ENCODE measurements at regions not wholly inside any gene's neighbourhood (a gene's known extent, or its start where the extent isn't known, plus 50 kb on each side); places are given as distances from the start of the nearest gene placed in this dataset.

DNA sequence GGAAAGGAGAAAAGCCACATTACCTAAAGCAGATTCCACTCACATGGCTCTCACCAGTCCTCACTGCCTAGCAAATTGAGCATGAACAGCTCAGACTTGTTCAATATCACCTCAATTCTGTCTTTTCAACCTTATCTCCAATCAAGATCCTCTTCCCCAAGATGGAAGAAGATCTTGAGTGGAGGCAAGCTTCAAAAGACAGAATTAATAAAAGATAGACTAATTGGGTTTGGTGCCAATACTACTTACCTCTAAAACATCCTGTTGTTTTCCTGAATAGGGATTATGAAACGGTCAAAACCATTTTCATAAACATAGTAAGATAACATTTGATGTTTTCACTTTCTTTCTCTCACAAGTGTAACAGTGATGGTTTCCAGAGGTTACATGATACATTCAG, 349.2 kb upstream of the PLD5 start:
- no peak for TF ChIP-seq POLR2A (IDR thresholded peaks at IDR 0.05)
- TF ChIP-seq, protein P1, sequence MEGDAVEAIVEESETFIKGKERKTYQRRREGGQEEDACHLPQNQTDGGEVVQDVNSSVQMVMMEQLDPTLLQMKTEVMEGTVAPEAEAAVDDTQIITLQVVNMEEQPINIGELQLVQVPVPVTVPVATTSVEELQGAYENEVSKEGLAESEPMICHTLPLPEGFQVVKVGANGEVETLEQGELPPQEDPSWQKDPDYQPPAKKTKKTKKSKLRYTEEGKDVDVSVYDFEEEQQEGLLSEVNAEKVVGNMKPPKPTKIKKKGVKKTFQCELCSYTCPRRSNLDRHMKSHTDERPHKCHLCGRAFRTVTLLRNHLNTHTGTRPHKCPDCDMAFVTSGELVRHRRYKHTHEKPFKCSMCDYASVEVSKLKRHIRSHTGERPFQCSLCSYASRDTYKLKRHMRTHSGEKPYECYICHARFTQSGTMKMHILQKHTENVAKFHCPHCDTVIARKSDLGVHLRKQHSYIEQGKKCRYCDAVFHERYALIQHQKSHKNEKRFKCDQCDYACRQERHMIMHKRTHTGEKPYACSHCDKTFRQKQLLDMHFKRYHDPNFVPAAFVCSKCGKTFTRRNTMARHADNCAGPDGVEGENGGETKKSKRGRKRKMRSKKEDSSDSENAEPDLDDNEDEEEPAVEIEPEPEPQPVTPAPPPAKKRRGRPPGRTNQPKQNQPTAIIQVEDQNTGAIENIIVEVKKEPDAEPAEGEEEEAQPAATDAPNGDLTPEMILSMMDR (IDR thresholded peaks at IDR 0.05), result no peak

All from Peyer's patch (tissue), 4 donors.